HG03175 (cell line): ENCODE measurements at regions not wholly inside any gene's neighbourhood (a gene's known extent, or its start where the extent isn't known, plus 50 kb on each side); places are given as distances from the start of the nearest gene placed in this dataset.
"Not testable (repeated sequence)": the region's sequence is repeated elsewhere in the genome, so short reads cannot be mapped to it uniquely, and the experiment has no call there.

Experiments
- ATAC-seq: cut with Tn5 transposase; IDR thresholded peaks from one replicate; pipeline ENCODE4 v1.9.1; 2021; ENCODE audit warnings: mild to moderate bottlenecking, moderate library complexity; ENCODE audit not compliant: unreplicated experiment

DNA sequence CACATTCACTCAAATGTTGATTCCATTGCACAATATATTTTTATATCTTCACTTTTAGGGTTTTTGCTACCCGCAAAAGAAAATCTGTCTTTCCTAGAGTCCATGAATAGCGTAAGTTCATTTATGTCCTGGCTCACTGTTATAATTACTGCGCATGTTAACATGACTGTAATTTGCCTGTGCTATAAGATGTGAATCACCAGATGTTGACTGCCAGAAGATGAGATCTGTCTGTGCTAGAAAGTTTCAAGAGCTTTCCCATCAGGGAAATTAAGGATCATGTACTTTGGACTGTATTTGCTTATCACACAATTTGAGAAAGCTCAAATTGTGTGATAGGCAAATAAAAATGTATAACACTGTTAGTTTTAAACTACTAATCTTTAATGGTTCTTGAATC, 322.5 kb downstream of the CHL1 start:
- no peak for ATAC-seq

DNA sequence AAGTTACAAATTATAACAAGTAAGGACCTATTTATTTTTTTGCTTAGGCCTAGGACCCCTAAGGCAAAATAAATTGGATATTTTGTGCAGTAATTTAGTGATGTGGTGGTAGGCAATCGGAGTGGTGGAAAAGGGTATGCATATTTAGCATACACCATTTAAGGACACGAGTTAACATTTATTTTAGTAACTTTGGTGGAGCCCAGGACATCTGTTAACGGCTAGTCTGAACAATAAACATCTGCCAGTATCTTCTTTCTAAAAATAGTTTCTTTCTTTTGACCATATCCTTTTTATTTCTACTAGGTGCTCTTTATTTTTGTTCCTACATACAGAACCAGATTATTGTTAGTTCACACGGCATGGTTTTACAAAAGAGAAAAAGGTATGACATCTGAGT, 326.3 kb downstream of the CHL1 start:
- no peak for ATAC-seq

- no peak for ATAC-seq
These were observed 328.9 kb downstream of the CHL1 start for GRCh38 chr3:525415-525814.

- ATAC-seq: peak; percentile 57
These were observed 339.2 kb downstream of the CHL1 start for GRCh38 chr3:535566-536416.

DNA sequence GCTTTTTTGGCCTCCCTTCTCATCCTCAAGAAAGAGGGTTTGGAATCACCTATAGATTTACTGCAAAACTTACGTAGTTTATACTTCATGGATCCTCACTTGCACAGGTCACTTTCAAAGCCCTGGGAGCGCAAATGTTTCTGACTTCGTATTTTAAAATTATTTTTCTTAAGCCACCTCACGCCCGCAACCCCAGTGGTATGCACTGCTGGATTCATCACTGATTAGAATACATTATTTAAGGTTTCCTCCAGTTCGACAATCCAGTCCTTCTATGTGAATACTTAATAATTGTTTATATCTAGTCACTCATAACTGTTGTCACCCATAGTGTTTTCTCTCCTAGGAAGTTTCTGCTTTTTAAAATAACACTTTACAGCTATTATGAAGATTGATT, 339.9 kb downstream of the CHL1 start:
- ATAC-seq: no peak

GRCh38 chr3:541062-541801, 344.7 kb downstream of the CHL1 start:
- ATAC-seq: no peak

- no peak for ATAC-seq
These were observed 345.5 kb downstream of the CHL1 start for GRCh38 chr3:542021-542420.

- no peak for ATAC-seq
These were observed 353.1 kb downstream of the CHL1 start for GRCh38 chr3:549636-550035.

GRCh38 chr3:550471-550870, 353.9 kb downstream of the CHL1 start:
- no peak for ATAC-seq

- peak; percentile 91 for ATAC-seq
These were observed 361.4 kb downstream of the CHL1 start for GRCh38 chr3:557972-558371.

GRCh38 chr3:567488-568185, 371.1 kb downstream of the CHL1 start:
- no peak for ATAC-seq

GRCh38 chr3:579529-579928, 383.0 kb downstream of the CHL1 start:
- ATAC-seq: not testable (repeated sequence)

- not testable (repeated sequence) for ATAC-seq
These were observed 392.5 kb downstream of the CHL1 start for GRCh38 chr3:589066-589465.

GRCh38 chr3:597304-597703, 400.7 kb downstream of the CHL1 start:
- ATAC-seq: not testable (repeated sequence)

- ATAC-seq: not testable (repeated sequence)
These were observed 401.2 kb downstream of the CHL1 start for GRCh38 chr3:597746-598145.

DNA sequence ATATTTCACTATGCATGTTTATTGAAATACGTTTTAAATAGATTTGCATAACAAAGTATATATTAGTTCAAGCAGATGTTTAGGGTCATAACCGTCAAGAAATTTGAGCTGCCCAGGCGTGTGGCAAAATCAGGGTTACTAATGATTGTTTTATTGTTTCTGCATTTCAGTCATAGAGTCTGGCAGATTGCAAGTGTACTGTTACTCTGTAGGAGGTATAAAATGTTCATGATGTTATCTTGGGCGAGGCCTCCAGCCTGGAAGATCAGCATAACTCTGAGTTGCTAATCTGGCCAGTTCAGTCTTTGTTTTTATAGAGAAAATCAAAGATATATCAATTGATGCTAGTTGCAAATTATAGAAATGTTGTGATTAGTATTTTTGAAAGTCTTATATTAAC, 410.9 kb downstream of the CHL1 start:
- not testable (repeated sequence) for ATAC-seq

DNA sequence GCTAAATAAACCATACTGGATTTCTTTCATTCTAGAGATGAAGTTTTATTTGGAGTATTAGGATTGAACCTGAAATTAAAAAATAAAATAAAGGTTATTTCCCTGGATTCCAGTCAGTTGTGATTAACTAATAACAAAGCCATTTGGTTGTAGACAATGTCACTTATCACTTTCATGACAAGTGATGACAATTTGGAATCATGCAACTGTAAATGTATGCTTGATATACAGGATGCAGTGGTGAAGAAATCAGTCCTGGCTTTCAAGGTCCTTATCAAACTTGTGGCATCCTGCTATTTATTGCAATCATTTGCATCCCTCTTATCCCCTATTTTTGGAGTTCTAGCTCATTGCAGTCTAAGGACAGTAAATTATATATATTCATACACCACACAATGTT, 425.2 kb downstream of the CHL1 start:
- no peak for ATAC-seq

- no peak for ATAC-seq
These were observed 425.8 kb downstream of the CHL1 start for GRCh38 chr3:622314-622713.

- ATAC-seq: no peak
These were observed 427.5 kb downstream of the CHL1 start for GRCh38 chr3:623914-624545.

DNA sequence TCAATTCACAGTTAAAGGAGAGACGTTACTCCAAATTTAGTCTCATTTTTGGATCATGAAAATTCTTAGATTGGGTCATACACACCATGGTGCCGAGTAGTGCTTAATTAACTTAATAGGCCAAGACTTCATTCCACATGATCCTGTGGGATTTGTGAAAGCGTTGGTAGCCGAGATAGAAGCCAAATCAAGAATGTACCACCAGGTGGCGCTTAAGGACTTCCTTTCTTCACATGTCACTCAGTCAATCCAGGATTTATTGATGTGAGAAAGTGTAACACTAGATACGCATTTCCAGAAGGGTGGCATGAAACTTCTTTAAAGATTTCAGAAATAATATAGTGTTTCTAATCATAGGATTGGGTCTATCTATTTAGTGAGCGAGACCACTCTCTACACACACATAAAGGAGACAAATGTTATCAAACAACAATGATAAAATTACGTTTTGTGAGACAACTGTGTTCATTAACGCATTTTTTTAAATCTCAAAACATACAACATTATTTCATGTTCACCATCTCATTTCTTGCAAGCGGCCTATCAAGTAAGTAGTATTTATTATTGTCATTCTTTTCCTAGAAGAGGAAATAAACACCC, 436.1 kb downstream of the CHL1 start:
- peak; percentile 79 for ATAC-seq

GRCh38 chr3:634511-634910, 437.9 kb downstream of the CHL1 start:
- no peak for ATAC-seq
